ENCODE measurements at regions not wholly inside any gene's neighbourhood (a gene's known extent, or its start where the extent isn't known, plus 50 kb on each side); places are given as distances from the start of the nearest gene placed in this dataset.
"Not testable (repeated sequence)": the region's sequence is repeated elsewhere in the genome, so short reads cannot be mapped to it uniquely, and the experiment has no call there.

GRCh38 chr13:44867825-44868224 lies 121.4 kb downstream of the NUFIP1 start:
- H3K36me3 ChIP-seq (ENCODE audit: control insufficient read depth, insufficient read depth, low read length): no peaks in the 10 kb centered on the region
- TF ChIP-seq CTCF (IDR thresholded peaks at IDR 0.05; ENCODE audit: insufficient read depth, low read length, poor library complexity, severe bottlenecking): no peak
- no peaks in the 10 kb centered on the region; the same call in none of the 2 replicates for H3K27me3 ChIP-seq (replicated peaks; ENCODE audit: control insufficient read depth, insufficient read depth, low read length)

GRCh38 chr13:44866411-44866911 lies 122.8 kb downstream of the NUFIP1 start:
- DNase-seq (ENCODE audit: extremely low read depth, insufficient read length): no peak
- no peak overlapping the region for H3K4me3 ChIP-seq (replicated peaks; ENCODE audit: low read depth, low read length)
- no peaks in the 10 kb centered on the region for H3K36me3 ChIP-seq (ENCODE audit: control insufficient read depth, insufficient read depth, low read length)
- no peaks in the 10 kb centered on the region; the same call in 1 of the 2 replicates for H3K27me3 ChIP-seq (replicated peaks; ENCODE audit: control insufficient read depth, insufficient read depth, low read length)
- TF ChIP-seq CTCF (IDR thresholded peaks at IDR 0.05; ENCODE audit: insufficient read depth, low read length, poor library complexity, severe bottlenecking): no peak

More at GRCh38 chr13:44867825-44868224, 121.4 kb downstream of the NUFIP1 start:
- H3K4me3 ChIP-seq (replicated peaks; ENCODE audit: low read depth, low read length): no peak overlapping the region
- no peak for DNase-seq (ENCODE audit: extremely low read depth, insufficient read length)

DNA sequence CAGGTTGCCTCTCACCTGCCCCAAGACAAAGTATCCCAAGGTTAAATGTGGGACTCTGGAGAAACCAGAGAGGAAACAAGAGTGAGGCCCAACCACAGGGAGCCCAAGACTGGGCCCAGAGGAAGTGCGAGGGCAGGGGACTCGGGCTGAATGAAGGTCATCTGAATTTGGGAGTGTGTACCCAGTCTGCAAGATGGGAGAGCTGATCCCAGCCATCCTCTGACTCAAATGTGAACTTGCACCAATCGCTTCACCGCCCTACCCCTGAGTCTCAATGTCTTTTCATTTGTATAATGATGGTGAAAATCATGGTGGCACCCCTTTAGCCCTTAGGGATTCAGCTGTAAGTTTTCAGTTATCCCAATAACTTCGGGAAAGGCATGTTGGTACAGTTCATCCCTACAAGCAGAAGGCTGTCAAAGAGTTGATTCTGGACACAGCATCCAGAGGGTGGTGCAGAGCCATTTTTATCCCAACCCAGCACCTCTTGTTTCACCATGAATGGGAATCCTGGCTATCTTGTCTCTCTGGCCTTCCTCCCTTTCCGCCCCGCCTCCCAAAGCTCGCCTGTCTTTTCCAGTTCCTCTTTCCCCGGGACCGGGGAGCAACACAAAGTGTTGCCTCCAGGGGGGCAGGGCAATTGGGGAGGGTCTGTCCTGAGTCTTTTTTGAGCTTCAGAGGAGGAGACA lies 123.4 kb downstream of the NUFIP1 start:
- no peak for DNase-seq (ENCODE audit: extremely low read depth, insufficient read length)
- Histone ChIP-seq H3K4me3 (replicated peaks; ENCODE audit: low read depth, low read length) (no peak overlapping the region), H3K27me3 (replicated peaks; ENCODE audit: control insufficient read depth, insufficient read depth, low read length) (no peaks in the 10 kb centered on the region; the same call in 1 of the 2 replicates), H3K36me3 (ENCODE audit: control insufficient read depth, insufficient read depth, low read length) (no peaks in the 10 kb centered on the region)
- no peak for TF ChIP-seq CTCF (IDR thresholded peaks at IDR 0.05; ENCODE audit: insufficient read depth, low read length, poor library complexity, severe bottlenecking)

- H3K27me3 ChIP-seq (replicated peaks; ENCODE audit: control insufficient read depth, insufficient read depth, low read length): not testable (repeated sequence)
These were observed 125.6 kb downstream of the NUFIP1 start for GRCh38 chr13:44863641-44864040.

GRCh38 chr13:44860454-44860853 lies 128.8 kb downstream of the NUFIP1 start:
- H3K27me3 ChIP-seq (replicated peaks; ENCODE audit: control insufficient read depth, insufficient read depth, low read length): no peaks in the 10 kb centered on the region
- DNase-seq (ENCODE audit: extremely low read depth, insufficient read length): no peak
- TF ChIP-seq CTCF (IDR thresholded peaks at IDR 0.05; ENCODE audit: insufficient read depth, low read length, poor library complexity, severe bottlenecking): no peak

More at GRCh38 chr13:44863641-44864040, 125.6 kb downstream of the NUFIP1 start:
- not testable (repeated sequence) for H3K36me3 ChIP-seq (ENCODE audit: control insufficient read depth, insufficient read depth, low read length); DNase-seq (ENCODE audit: extremely low read depth, insufficient read length); H3K4me3 ChIP-seq (replicated peaks; ENCODE audit: low read depth, low read length)

DNA sequence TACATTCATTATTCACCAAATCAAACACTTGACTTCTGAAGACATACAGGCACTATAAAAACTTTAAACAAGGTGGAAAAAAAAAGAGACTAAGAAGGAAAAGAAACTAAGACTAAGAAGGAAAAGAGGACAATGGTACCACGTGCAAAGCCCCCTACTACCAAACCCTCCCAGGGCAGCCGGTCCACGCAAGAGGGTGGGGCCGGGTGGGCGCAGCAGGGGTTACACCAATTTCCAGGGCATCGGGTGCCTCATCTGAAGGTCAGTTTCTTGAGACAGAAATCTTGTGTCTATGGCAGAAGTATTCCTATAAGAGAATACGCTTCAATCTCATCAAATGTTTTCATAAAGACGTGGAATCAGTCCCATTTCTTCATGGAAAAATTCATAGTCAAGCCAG lies 131.5 kb downstream of the NUFIP1 start:
- no peaks in the 10 kb centered on the region for H3K36me3 ChIP-seq (ENCODE audit: control insufficient read depth, insufficient read depth, low read length)
- no peak for DNase-seq (ENCODE audit: extremely low read depth, insufficient read length)
- H3K27me3 ChIP-seq (replicated peaks; ENCODE audit: control insufficient read depth, insufficient read depth, low read length): no peaks in the 10 kb centered on the region
- H3K4me3 ChIP-seq (replicated peaks; ENCODE audit: low read depth, low read length): no peak overlapping the region
- no peak for TF ChIP-seq CTCF (IDR thresholded peaks at IDR 0.05; ENCODE audit: insufficient read depth, low read length, poor library complexity, severe bottlenecking)

More at GRCh38 chr13:44860454-44860853, 128.8 kb downstream of the NUFIP1 start:
- H3K4me3 ChIP-seq (replicated peaks; ENCODE audit: low read depth, low read length): no peak overlapping the region
- no peaks in the 10 kb centered on the region for H3K36me3 ChIP-seq (ENCODE audit: control insufficient read depth, insufficient read depth, low read length)

All from GM06990 (cell line).